AML-193 (cell line): ENCODE measurements at regions not wholly inside any gene's neighbourhood (a gene's known extent, or its start where the extent isn't known, plus 50 kb on each side); places are given as distances from the start of the nearest gene placed in this dataset.

Source experiments
- DNase-seq, 2 experiments: peaks; one replicate each; lab custom pipeline; 2025; lab: John Stamatoyannopoulos, UW

- no peak for DNase-seq
Measured at GRCh38 chr13:103195762-103196161, 129.5 kb upstream of the SLC10A2 start.

GRCh38 chr13:103194871-103195270 is 128.7 kb upstream of the SLC10A2 start:
- DNase-seq: no peak

- DNase-seq: no peak
Measured at GRCh38 chr13:103192511-103193135, 126.4 kb upstream of the SLC10A2 start.

GRCh38 chr13:103190841-103191240 is 124.6 kb upstream of the SLC10A2 start:
- DNase-seq: no peak

GRCh38 chr13:103188713-103189326 is 122.6 kb upstream of the SLC10A2 start:
- DNase-seq: peak; percentile 18 to 52

- DNase-seq: no peak
Measured at GRCh38 chr13:103187721-103188156, 121.5 kb upstream of the SLC10A2 start.

- DNase-seq: no peak
Measured at GRCh38 chr13:103184413-103184812, 118.2 kb upstream of the SLC10A2 start.

GRCh38 chr13:103178986-103179943 is 113.0 kb upstream of the SLC10A2 start:
- DNase-seq: no peak

- DNase-seq: no peak
Measured at GRCh38 chr13:103174966-103175365, 108.7 kb upstream of the SLC10A2 start.

GRCh38 chr13:103168901-103169508 is 102.8 kb upstream of the SLC10A2 start:
- no peak for DNase-seq

- no peak for DNase-seq
Measured at GRCh38 chr13:103164251-103164650, 98.0 kb upstream of the SLC10A2 start.

GRCh38 chr13:103161476-103161875 is 95.3 kb upstream of the SLC10A2 start:
- DNase-seq: no peak

GRCh38 chr13:103157434-103158145 is 91.4 kb upstream of the SLC10A2 start:
- DNase-seq: no peak

- DNase-seq: no peak
Measured at GRCh38 chr13:103157016-103157415, 90.8 kb upstream of the SLC10A2 start.

GRCh38 chr13:103156346-103156998 is 90.3 kb upstream of the SLC10A2 start:
- no peak for DNase-seq

GRCh38 chr13:103153466-103153865 is 87.2 kb upstream of the SLC10A2 start:
- DNase-seq: no peak

GRCh38 chr13:103147961-103148360 is 81.7 kb upstream of the SLC10A2 start:
- no peak for DNase-seq

- no peak for DNase-seq
Measured at GRCh38 chr13:103145442-103145841, 79.2 kb upstream of the SLC10A2 start.

GRCh38 chr13:103143432-103143831 is 77.2 kb upstream of the SLC10A2 start:
- DNase-seq: no peak

- DNase-seq: no peak
Measured at GRCh38 chr13:103142151-103142550, 75.9 kb upstream of the SLC10A2 start.
